ENCODE measurements at regions not wholly inside any gene's neighbourhood (a gene's known extent, or its start where the extent isn't known, plus 50 kb on each side); places are given as distances from the start of the nearest gene placed in this dataset.

- TF ChIP-seq POU6F1 (CRISPR knock-in tag; IDR thresholded peaks at IDR 0.05; ENCODE audit: borderline replicate concordance, low read depth) (no peak), PATZ1 (CRISPR knock-in tag; IDR thresholded peaks at IDR 0.05; ENCODE audit: borderline replicate concordance) (no peak), ISL1 (CRISPR knock-in tag; IDR thresholded peaks at IDR 0.05) (no peak)
These were observed 149.4 kb downstream of the CAPZA3 start for GRCh38 chr12:18887368-18887767.
